LoVo (cell line): ENCODE measurements at regions not wholly inside any gene's neighbourhood (a gene's known extent, or its start where the extent isn't known, plus 50 kb on each side); places are given as distances from the start of the nearest gene placed in this dataset.
A peak's percentile ranks its signal among the peaks of the same experiment; 100 is the strongest.
"Not testable (repeated sequence)": the region's sequence is repeated elsewhere in the genome, so short reads cannot be mapped to it uniquely, and the experiment has no call there.

Source experiments
- DNase-seq: peaks from one replicate; pipeline ENCODE4 v3.0.0-alpha.2; 2016; ENCODE audit warnings: low spot score

DNA sequence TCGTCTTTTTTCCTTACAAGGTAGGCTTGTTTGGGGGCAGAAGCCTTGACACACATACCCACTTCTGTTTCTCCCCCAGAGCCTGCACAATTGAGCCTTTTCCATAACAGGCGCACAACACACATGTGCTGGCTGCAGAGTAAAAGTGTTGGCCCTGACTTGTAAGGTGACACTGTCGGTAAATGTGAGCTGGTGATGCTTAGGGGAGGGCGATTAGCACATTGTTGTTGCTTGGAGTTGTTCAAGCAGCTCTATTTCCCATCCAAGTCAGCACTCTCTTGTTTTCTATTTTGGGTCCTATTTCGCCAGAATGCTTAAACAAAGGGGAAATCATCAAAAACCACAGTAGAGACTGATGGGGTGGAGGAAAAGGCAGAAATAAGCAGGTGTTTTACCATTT, 51.9 kb upstream of the PTPRJ start:
- no peak for DNase-seq

DNA sequence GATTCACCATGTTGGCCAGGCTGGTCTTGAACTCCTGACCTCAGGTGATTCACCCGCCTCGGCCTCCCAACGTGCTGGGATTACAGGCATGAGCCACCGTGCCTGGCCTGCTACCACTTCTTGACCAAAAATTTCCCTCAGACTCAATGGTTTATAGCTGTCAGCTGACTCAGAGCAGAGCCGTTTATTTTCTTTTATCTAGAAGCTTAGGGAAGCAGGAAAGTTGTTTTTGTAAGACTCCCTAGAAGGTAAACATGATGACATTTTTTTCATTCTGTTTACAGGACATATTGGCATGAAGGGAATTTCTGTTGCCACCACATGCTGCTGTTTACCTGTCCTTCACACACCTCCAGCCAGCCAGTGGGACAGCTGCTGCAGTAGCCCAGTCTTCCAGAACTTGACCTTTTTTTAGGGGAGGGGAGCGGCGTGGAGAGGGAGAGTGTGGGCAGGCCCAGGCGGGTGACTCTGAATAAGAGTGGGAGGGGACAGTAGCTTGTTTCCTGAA, 56.1 kb upstream of the PTPRJ start:
- peak; percentile 79 for DNase-seq

DNA sequence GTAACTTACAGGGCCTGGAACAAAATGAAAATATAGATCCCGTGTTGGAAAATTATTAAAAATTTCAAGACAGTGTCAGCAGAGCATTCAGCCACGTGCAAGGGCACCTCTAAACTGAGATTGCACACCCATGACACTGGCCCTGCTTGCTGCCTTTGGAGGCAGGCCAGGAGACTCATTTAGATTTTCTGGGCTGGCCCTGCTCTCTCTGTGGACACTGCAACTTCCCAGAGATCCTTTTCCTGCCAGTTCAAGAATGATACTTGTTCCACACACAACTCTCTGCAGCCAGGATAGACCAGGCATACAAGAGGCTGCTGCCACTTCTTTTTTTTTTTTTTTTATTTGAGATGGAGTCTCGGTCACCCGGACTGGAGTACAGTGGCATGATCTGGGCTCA, 56.7 kb upstream of the PTPRJ start:
- no peak for DNase-seq

DNA sequence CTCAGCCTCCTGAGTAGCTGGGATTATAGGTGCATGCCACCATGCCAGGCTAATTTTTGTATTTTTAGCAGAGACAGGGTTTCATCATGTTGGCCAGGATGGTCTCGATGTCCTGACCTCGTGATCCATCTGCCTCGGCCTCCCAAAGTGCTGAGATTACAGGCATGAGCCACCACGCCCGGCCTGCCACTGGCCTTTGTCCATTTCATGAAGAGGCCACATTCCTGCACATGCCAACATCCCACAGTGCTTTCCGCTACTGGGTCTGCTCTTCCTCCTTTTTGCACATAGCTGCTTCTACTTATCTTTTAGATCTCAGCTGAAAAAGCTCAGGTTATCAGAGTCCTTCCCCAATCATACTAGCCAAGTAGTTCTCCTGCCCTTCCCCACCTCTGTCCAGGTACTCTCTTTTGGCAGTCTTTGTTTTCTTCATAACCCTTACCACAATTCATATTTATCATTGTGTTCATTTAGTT, 59.2 kb upstream of the PTPRJ start:
- not testable (repeated sequence) for DNase-seq

DNA sequence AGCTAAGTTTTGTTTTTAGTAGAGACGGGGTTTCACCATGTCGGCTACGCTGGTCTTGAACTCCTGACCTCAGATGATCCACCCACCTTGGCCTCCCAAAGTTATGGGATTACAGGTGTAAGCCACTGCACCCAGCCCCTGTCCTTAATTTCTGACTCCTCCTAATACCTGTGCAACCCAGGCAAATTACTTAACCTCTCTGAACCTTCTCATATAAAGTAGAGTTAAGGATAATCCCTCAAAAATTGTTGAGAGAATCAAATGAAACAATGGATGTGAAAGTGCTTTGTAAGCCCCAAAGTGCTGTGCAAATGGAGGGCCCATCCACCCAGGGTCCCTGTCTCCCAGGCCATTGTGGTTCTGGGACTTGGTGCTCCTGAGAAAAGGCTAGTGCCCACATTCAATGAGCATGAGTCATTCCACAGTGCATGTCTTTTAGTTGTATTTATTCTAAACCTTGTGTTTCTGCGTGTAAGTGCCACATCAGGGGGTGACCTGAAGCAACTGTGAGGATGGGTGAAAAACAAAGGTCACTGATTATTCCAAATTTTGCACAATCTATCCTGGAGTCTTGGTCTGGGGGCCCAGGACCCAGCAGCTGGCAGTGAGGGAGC, 61.4 kb upstream of the PTPRJ start:
- no peak for DNase-seq

DNA sequence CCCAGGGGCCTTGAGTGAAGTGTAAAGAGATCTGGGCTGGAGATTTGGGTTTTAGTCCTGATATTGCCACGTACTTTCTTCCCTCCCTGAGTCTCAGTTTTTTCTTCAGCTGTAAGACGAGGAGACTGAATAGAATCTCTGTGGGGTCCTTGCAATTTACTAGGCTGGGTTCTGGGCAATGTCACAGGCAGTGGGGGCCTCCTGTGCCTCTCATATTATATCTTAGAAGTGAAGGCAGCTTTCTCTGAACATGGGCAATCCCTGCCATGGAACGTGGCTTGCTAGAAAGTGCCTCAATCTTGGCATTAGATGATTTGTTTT, 62.0 kb upstream of the PTPRJ start:
- no peak for DNase-seq

DNA sequence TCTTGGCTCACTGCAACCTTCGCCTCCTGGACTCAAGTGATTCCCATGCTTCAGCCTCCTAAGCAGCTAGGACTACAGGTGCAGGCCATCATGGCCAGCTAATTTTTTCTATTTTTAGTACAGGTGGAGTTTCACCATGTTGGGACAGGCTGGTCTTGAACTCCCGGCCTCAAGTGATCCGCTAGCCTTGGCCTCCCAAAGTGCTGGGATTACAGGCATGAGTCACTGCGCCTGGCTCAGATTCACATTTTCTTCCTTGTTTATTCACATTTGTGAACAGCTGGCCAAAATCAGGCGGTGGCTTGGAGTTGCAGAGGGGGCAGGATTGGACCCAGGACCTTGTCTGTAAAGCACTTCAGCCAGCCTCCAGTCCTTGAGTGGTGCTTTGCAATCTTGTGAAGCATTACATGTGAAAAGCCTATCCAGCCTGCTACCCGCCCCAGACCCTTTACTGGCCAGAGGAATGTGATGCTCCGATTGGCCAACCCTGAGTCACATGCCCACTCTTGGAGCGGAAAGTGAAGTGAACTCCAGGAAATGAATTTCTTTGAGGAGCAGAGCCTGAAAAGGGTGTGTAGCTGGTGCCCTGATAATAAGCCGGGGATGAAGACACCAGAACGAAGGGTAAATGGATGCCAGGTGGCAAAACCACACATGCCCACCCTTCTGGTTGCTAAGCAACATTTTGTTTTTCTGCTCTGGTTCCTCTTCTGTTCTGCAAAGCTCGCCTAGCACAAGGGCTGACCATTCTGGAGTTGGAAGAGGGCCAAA, 62.6 kb upstream of the PTPRJ start:
- peak; percentile 22 for DNase-seq

DNA sequence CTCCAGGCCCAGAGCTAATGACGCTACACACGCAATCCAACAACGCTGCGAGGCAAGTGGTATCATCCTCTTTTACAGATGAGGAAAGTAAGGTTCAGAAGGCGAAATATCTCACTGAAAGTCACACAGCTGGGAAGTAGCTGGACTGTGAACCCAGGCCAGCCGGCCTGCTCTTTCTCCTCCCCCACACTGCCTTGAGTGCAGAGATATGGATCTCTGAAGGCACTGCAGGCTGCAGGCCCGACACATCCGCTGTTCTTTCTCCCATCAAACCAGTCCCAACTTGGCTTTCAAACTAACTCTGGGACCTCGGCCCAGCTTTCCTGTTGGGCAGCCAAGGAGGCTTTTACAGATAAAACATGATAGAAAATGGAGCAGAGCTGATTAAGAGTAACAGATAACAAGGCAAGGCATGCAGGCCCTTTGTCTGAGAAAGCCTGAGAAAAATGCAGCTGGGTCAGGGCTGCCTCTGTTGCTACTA, 64.0 kb upstream of the PTPRJ start:
- no peak for DNase-seq

DNA sequence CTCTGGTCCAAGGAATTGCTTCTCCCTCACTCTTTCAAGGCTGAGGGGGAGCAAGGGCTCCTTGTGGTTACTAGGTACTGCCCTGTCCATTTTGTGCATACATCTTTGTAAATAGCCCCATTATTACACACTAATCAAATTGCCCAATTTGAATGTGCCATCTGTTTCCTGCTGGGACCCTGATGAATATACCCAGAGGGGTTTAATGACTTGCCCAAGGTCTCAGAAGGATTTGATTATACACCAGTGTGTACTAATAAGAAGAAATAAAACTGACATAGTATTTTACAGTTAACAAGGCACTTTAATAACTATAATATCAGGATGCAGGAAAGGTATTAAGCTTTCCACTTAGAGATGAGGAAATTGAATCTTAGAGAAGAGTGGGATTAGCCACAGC, 64.6 kb upstream of the PTPRJ start:
- DNase-seq, result no peak

DNA sequence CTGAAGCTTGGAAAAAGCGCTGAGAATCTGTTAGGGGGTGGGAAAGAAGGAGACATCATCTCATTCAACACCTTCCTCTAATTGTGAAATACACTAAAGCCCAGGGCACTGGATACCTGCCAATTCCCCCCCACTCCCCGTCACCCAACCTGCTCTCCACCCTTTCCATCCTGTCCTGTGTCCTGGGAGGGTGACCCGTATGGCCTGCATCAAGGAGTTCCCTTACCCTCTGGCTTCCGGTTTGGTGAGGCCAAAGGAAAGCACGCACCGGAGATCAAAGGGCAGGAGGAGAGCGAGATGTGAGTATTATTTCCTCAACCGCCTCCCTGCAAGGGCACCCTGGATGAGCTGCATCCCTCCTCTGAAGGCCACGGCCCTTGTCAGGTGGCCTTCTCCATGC, 65.0 kb upstream of the PTPRJ start:
- DNase-seq, result no peak

DNA sequence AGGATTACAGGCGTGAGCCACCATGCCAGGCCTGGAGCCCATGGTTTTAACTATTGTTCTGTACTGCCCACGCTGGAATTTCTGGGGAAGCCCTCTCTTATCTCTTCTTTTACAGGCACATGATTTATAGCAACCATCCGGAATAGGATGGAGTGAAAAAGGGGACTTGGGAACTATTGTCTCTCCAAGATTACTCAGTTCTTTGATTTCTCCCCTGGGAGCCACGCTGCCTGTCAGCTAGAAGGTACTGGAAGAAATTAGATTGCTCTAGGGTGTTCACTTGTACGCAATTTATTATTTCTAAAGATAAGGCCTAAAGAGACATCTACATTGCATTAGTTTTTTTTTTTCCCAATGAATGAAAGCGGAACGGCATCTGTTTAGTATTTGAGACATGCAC, 65.6 kb upstream of the PTPRJ start:
- no peak for DNase-seq

DNA sequence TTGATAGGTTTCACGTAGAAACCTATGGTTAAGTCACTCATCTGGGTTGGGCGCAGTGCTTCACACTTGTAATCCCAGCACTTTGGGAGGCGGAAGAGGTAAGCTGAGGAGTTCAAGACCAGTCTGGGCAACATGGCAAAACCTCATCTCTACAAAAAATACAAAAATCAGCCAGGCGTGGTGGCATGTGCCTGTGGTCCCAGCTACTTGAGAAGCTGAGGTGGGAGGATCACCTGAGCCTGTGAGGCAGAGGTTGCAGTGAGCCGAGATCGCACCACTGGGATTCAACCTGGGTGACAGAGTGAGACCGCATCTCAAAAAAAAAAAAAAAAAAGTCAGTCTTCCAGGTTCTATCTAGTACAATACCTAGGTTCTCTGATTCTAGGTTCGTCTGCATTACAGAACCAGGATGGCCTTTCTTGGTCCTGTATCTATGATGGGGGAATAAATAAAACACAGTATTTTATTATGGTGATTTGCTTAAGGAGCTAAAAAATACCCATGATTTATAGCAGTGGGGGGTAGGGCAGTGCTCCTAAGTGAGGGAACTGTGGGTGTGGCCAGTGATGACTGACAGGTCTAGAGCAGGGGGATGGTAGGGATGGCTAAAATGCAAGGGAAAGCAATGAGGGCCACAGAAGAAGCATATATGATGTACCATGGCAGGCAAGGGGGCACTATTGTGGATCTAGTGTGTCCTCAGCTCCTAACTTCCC, 65.5 kb upstream of the NUP160 start:
- no peak for DNase-seq

DNA sequence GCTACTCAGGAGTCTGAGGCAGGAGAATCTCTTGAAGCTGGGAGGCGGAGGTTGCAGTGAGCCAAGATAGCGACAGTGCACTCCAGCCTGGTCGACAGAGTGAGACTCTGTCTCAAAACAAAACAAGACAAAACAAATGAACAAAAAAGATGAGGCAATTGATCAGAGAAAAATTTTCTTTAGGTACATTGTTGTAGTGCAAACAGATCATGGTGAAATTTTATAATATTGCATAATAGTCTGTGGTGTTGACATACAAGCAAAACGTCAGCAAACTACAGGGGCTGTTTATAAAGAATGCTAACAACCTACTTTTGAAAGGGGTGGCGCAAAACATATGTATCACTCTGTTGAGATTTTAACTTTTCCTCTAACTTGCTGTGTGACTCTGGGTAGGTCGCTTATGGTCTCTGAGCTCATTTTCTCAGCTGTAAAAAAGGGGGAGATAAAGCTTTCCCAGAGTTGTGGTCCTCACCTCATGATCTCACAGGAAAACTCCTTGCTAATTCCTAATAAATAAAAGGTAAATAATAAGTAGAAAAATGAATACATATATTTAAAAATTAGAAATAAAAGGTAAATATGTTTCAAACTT, 64.8 kb upstream of the NUP160 start:
- DNase-seq, result no peak

DNA sequence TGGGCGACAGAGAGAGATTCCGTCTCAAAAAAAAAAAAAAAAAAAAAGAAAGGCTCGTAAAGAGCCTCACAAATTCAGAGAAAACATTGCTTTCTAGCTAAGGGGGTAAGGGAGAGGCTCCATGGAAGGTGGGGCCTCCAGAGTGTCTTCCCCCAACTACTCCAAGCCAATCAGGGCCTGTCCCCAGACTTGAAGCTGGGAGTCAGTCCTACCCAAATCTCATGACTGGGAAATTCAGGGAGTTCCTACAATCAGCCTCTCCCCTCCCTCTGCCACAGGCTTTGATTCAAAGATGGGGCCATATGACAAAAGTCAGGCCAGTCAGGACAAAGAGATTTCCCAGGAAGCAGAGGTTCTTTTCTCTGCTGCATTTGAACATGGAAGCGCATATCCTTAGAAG, 63.0 kb upstream of the NUP160 start:
- DNase-seq, result no peak

DNA sequence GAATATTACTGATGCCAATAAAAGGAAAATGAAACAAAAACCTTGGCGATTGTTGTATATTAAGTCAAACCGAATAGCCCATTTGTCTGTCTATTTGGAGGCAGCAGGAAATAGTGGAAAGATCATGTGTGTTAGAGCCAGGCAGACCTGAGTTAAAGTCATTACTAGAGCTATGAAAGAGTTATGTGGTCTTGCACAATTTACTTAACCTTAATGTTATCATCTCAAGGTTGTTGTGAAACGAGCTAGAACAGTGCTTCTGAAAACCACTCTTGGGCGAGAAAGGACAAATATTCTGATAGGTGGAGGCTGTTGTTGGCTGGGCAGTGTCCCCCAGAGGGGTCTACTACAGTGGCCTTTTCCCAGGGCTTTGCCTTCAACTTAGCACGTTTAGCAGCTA, 60.0 kb upstream of the NUP160 start:
- no peak for DNase-seq

DNA sequence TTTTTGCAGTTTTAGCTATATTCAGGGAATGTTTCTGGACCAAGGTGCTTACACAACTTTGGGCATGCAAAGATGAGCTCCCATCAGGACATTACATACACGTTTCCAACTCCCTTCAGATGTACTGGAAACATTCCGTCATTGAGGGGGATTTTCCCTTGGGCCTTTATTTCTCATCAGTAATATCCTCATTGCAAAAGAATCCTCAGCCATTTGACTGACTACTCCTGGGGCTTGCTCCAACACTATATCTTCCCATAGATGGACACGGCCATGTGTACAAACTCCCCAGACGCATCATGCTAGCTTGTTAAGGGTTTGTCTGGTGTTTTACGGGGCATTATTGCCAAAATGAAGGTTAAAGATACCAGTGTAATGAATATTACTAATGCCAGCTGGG, 59.3 kb upstream of the NUP160 start:
- DNase-seq, result no peak

DNA sequence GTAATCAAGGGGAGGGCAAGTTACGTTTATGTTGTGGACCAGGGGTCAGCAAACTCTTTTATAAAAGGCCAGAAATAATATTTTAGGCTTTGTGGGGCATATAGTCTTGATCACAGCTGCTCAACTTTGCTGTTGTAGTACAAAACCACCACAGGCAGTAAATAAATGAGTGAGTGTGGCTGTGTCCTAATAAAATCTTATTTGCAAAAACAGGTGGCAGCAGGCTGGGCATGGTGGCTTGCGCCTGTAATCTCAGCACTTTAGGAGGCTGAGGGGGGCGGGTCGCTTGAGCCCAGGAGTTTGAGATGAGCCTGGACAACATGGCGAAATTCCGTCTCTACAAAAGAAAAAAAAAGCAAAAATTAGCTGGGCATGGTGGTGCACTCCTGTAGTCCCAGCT, 57.9 kb upstream of the NUP160 start:
- DNase-seq, result no peak

DNA sequence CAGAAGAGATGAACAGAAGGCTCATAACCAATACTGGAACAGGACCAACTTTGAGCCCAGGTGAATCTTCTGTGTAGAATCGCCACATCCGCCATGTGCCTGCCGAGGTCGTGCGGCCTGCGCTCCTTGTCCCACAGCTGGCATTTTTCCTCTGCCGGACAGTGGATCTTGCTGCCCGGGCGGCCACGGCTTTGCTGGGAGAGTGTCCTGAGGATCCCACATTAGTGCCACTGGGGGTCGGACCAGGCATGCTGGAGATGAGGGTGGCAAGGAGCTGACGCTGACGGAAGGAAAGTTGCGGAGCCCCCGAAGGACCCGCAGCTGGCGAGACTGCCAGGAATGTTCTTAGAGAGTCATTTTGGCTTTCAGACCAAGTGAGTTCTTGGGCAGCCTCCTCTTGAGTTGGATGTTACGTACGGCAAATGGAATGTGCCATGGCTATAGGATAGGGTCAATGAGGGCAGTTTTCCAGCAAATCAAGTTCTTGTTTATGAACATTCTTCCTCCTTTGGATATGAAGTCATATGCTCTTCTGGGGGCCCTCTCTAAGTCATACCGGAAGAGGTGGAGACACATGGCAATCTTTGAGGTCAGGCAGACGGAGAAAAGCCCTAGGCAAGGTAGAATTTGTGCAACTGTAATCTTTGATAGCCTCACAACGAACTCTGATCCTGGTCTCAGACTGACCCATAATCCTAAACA, 57.4 kb upstream of the NUP160 start:
- no peak for DNase-seq

DNA sequence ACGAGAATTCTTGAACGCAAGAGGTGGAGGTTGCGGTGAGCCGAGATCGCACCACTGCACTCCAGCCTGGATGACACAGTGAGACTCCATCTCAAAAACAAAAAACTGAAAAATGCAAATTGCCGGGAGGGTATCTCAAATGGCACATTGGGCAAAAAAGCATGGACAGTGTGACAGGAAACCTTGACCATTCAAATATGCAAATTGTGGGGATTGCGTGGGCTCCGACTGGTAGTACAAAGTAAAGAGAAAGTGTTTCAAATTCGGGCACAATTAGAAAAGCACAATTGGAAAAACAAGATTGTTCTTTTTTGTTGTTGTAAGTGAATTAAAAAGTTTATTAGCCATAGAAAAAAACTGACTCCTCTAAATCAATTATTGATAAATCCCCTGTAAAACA, 56.7 kb upstream of the NUP160 start:
- DNase-seq, result no peak

DNA sequence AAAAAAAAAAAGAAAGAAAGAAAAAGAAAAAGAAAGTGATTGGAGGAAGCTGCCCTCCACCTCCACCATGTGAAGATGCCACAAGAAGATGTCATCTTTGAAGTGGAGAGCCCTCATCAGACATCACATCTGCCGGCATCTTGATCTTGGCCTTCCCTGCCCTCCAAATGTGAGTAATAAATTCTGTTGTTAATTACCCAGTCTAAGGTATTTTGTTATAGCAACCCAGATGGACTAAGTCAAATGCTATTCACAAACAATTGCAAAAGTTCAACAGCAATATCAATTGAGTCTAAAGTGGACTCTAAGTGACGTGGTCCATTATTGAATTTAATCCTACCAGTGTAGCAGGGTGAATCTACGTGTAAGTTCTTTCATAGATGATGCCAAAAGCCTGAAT, 55.9 kb upstream of the NUP160 start:
- DNase-seq, result no peak

DNA sequence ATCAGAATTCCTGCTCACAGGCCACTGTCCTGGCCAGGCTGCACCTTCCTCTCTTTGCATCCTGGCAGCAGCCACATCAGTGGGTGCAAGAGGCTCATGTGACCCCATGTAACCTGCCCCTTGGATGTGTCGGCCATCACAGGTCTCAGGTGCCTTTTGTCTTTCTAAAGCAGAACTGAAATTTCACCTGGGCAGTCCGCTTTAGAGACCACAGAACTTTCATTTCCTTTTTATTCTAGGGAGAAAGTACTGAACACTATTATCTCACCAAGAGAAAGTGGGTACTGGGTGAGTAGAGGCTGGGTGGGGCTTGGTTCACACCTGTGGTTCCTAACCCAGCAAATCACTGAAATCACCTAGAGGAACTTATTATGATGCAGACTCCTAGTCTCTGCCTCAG, 51.7 kb upstream of the NUP160 start:
- no peak for DNase-seq
